Lung (tissue), 9 donors: ENCODE measurements at regions not wholly inside any gene's neighbourhood (a gene's known extent, or its start where the extent isn't known, plus 50 kb on each side); places are given as distances from the start of the nearest gene placed in this dataset.
"Not testable (repeated sequence)": the region's sequence is repeated elsewhere in the genome, so short reads cannot be mapped to it uniquely, and the experiment has no call there.

Experiments used
- ATAC-seq: fragments of 200-7000 bp; cut with Tn5 transposase; one replicate; pipeline ENCODE4 v1.9.1; 2020; ENCODE audit warnings: moderate number of reproducible peaks; ENCODE audit not compliant: insufficient read depth, low FRiP score
- DNase-seq, 3 donors: peaks; one replicate each; pipeline ENCODE4 v3.0.0-alpha.2; 2013 to 2017
- H3K27ac ChIP-seq, 2 donors: one replicate each; pipeline ENCODE4 v1.5.1; 2013; ENCODE audit warnings: mild to moderate bottlenecking in 2 of 2, moderate library complexity in 2 of 2, control low read depth in 1 of 2, inconsistent platforms in 1 of 2, low read depth in 1 of 2, low read length in 1 of 2
- H3K27me3 ChIP-seq, 3 donors: one replicate each; pipeline ENCODE4 v1.5.1; 2013; ENCODE audit warnings: low read length in 2 of 3; ENCODE audit not compliant: control insufficient read depth in 3 of 3, insufficient read depth in 3 of 3
- H3K36me3 ChIP-seq, 4 donors: one replicate each; pipeline ENCODE4 v1.5.1; 2013; ENCODE audit warnings: low read length in 4 of 4, mild to moderate bottlenecking in 1 of 4, moderate library complexity in 1 of 4; ENCODE audit not compliant: control insufficient read depth in 4 of 4, insufficient read depth in 4 of 4
- H3K4me1 ChIP-seq, 5 donors: one replicate each; pipeline ENCODE4 v1.5.1; 2013; ENCODE audit warnings: low read length in 5 of 5, mild to moderate bottlenecking in 2 of 5, moderate library complexity in 1 of 5; ENCODE audit not compliant: control insufficient read depth in 5 of 5, insufficient read depth in 5 of 5
- H3K4me3 ChIP-seq: one replicate; pipeline ENCODE4 v1.5.1; 2013; ENCODE audit warnings: mild to moderate bottlenecking, control low read depth, moderate library complexity
- H3K9ac ChIP-seq, 2 donors: one replicate each; pipeline ENCODE4 v1.5.1; 2013; ENCODE audit warnings: low read length in 2 of 2, control low read depth in 1 of 2; ENCODE audit not compliant: insufficient read depth in 1 of 2
- H3K9me3 ChIP-seq, 4 donors: one replicate each; pipeline ENCODE4 v1.5.1; 2013; ENCODE audit warnings: low read length in 3 of 4, mild to moderate bottlenecking in 1 of 4, moderate library complexity in 1 of 4; ENCODE audit not compliant: control insufficient read depth in 4 of 4, insufficient read depth in 3 of 4
- WGBS, 2 donors: extraction: QIAGEN DNeasy Blood & Tissue Kit; methylation state at CpG; one replicate each; pipeline ENCODE4 v1.1.7; 2013; 5-methylcytosine and 5-hydroxymethylcytosine counted together
- donor health status: Bipolar disorder and iron deficiency.
- donor health status: healthy.
- donor health status: DM: yes; HTN: yes; CAD: no.

DNA sequence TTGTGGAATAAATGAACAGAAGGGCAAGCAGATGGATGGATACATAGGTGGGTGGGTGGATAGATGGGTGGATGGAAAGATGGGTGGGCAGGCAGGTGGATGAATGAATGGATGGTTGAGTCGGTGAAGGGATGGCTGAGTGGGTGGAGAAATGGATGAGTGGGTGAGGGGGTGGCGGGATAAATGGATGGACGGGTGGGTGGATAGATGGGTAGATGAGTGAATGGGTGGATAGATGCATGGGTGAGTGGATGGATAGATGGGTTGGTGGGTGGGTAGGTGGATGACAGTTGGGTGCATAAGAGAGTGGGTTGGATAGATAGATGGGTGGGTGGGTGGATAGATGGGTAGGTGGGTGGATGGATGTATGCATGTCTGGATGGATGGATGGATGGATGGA, 76.0 kb downstream of the ART5 start:
- H3K27me3 ChIP-seq, DNase-seq, H3K27ac ChIP-seq, H3K36me3 ChIP-seq, H3K4me1 ChIP-seq, H3K9ac ChIP-seq, H3K4me3 ChIP-seq, H3K9me3 ChIP-seq, ATAC-seq: not testable (repeated sequence)
- 84 to 85% methylated on average over 2 to 3 of the region's 3 CpGs for WGBS, 2 donors

DNA sequence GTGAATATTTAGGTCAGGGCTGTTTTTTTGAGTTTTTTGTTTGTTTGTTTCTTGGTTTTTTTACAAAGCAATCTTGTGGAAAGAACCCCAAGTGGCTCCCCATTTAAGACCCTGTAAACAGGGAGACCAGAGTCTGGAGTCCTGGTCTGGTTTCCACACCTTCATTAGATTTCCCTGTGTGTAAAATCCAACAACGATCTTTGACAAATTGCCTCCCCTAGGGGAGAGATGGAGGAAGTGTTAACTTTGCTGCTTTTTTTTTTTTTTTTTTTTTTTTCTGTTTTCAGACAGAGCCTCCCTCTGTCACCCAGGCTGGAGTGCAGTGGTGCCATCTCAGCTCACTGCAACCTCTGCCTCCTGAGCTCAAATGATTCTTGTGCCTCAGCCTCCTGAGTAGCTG, 77.4 kb downstream of the ART5 start:
- 0% methylated on average over 1 of the region's 1 CpG for WGBS, 2 donors
- not testable (repeated sequence) for H3K27ac ChIP-seq, H3K9me3 ChIP-seq, H3K4me1 ChIP-seq, H3K27me3 ChIP-seq, ATAC-seq, DNase-seq, H3K9ac ChIP-seq, H3K36me3 ChIP-seq, H3K4me3 ChIP-seq

DNA sequence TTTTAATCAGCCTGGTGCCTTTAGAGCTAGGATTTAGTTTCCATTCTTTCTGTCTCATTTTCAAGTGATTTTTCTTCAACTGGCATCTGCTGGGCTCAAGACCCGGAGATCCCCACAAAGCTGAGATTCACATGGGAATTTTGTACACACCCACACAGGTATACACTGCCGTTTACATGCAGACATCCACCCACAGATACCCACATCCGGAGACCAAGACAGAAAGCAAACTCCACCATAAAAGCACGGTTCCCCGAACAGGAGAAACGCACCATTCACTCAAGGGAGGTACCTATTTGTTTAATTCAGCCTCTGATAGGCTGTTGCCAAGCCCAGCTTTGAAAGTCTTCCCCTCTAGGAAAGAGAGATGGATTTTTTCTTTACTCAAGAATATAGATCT, 87.2 kb downstream of the ART5 start:
- H3K36me3 ChIP-seq, H3K9me3 ChIP-seq, H3K27ac ChIP-seq, H3K27me3 ChIP-seq, H3K4me1 ChIP-seq, H3K9ac ChIP-seq, H3K4me3 ChIP-seq, ATAC-seq, DNase-seq: not testable (repeated sequence)
- WGBS, 2 donors, result 55 to 73% methylated on average over 6 of the region's 6 CpGs

DNA sequence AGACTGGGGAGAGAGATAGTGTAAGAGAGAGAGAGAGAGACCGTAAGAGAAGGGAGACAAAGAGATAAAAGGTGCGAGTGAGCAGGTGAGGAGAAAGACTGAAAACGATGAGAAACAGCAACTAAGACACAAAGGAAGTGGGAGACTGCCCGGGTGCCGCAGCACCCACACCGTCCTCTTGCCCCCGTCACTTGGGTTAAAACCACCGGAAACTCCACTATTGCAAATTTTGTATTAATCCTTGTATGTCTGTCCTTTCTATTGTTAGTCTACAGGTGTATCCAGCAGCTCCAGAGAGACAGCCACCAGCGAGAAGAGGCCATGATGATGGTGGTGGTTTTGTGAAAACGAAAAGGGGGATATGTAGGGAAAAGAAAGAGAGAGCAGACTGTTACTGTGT, 96.8 kb downstream of the ART5 start:
- not testable (repeated sequence) for H3K36me3 ChIP-seq, H3K27me3 ChIP-seq, ATAC-seq, H3K4me1 ChIP-seq, H3K4me3 ChIP-seq, H3K9me3 ChIP-seq, H3K9ac ChIP-seq, DNase-seq, H3K27ac ChIP-seq
- 87 to 89% methylated on average over 10 of the region's 10 CpGs for WGBS, 2 donors

DNA sequence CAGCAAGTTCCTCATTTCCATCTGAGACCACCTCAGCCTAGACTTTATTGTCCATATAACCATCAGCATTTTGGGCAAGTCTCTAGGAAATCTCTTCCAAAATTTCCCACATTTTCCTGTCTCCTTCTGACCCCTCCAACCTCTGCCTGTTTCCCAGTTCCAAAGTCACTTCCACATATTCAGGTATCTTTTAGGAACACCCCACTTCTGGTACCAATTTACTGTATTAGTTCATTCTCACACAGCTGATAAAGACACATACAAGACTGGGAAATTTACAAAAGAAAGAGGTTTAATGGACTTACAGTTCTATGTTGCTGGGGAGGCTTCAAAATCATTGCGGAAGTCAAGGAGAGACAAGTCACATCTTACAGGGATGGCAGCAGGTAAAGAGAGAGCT, 103.6 kb downstream of the ART5 start:
- WGBS, 2 donors, result 100% methylated on average over 1 of the region's 1 CpG
- H3K4me1 ChIP-seq, DNase-seq, ATAC-seq, H3K4me3 ChIP-seq, H3K9ac ChIP-seq, H3K27ac ChIP-seq, H3K9me3 ChIP-seq, H3K36me3 ChIP-seq, H3K27me3 ChIP-seq: not testable (repeated sequence)

DNA sequence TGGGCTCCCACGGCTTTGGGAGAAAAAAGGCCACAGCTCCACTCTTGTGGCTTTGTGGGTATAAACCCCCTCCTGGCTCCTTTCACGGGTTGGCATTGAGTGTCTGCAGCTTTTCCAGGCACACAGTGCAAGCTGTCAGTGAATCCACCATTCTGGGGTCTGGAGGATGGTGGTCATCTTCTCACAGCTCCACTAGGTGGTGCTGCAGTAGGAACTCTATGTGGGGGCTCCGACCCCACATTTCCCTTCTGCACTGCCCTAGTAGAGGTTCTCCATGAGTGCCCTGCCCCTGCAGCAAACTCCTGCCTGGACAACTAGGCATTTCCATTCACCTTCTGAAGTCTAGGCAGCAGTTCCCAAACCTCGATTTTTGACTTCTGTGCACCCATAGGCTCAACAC, 104.5 kb downstream of the ART5 start:
- not testable (repeated sequence) for ATAC-seq

DNA sequence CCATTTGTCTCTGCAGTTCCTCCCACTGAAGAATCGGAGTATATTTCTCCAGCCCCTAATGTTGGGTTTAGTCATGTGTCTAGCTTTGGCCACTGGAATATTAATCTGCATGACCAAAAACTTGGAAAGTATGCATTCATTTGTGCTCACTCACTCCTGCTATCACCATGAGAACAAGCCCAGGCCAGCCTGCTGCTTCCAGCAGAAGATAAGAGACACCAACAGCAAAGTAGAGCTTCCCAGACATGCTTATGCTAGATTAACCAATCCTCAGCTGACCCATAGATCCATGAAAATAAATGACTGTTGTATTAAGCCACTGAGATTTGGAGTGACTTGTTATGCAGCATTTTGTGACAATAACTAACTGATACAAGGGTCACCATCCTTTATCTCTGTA, 108.8 kb downstream of the ART5 start:
- DNase-seq, H3K4me1 ChIP-seq, H3K4me3 ChIP-seq, H3K27ac ChIP-seq, ATAC-seq, H3K27me3 ChIP-seq, H3K9me3 ChIP-seq, H3K36me3 ChIP-seq, H3K9ac ChIP-seq: not testable (repeated sequence)
- 100% methylated on average over 1 of the region's 1 CpG for WGBS, 2 donors

More for the DNA sequence above, 104.5 kb downstream of the ART5 start:
- H3K4me1 ChIP-seq, H3K27me3 ChIP-seq, DNase-seq, H3K9me3 ChIP-seq, H3K36me3 ChIP-seq, H3K4me3 ChIP-seq, H3K27ac ChIP-seq, H3K9ac ChIP-seq: not testable (repeated sequence)
- WGBS, 2 donors, result 73 to 77% methylated on average over 4 of the region's 4 CpGs

DNA sequence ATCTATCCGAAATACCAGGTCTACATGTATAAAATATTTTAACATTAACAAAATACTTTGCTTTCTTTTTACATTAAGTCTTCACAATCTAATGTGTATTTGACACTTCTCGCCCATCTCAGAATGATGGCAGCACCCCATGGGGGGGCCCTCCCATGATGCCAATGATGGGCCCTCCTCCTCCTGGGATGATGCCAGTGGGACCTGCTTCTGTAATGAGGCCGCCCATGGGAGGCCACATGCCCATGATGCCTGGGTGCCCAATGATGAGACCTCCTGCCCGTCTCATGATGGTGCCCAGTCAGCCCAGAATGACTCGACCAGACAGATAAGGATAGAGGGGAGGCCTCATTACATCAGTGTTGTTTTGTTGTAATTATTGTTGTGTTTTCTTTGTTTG, 110.5 kb downstream of the ART5 start:
- H3K4me1 ChIP-seq, H3K9me3 ChIP-seq, ATAC-seq, H3K36me3 ChIP-seq, H3K27ac ChIP-seq, H3K27me3 ChIP-seq, DNase-seq, H3K4me3 ChIP-seq, H3K9ac ChIP-seq: not testable (repeated sequence)
- WGBS, 2 donors, result 84 to 90% methylated on average over 5 of the region's 5 CpGs

DNA sequence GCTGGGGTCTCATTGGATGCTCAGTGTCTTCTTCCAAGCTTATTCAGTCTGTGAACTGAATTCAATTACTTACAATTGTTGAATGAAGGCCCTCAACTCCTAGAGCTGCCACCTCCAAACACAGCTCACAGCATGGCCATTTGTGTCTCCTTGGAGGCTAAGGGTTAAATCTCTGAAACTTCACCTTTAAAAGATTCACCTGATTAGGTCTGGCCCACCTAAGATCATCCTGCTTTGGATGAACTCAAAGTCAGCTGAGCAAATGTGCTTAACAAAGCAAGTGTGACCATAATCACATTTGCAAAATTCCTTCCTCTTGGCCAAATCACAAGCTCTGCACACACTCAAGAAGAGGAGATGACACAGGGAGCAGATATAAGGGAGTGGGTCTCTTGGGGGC, 118.2 kb downstream of the ART5 start:
- not testable (repeated sequence) for H3K9ac ChIP-seq, ATAC-seq, H3K4me3 ChIP-seq, H3K27ac ChIP-seq, H3K36me3 ChIP-seq, H3K4me1 ChIP-seq, DNase-seq, H3K27me3 ChIP-seq, H3K9me3 ChIP-seq
